ENCODE measurements at regions not wholly inside any gene's neighbourhood (a gene's known extent, or its start where the extent isn't known, plus 50 kb on each side); places are given as distances from the start of the nearest gene placed in this dataset.

DNA sequence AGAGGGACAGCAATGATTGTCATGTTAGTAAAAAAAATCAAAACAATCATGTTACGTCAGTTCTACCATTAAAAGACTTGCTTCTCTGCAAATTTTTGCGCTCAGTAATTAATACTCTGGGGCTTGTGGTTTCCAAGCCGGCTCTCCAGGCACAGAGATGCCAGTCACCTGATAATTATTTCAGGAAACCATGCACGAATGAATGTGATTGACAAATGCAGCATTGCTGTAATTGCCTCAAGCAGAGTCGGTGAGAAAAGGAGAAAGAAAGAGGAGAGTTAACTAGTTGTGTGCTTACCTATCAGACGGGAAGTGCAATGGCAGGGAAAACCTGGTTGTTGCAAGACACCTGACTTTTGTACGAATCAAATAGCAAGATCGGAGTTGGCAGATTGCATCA lies 609.8 kb upstream of the MKI67 start:
- no peak for DNase-seq (ENCODE audit: low read depth, low spot score)
- Histone ChIP-seq H3K27ac (ENCODE audit: low read depth, low read length) (no peak overlapping the region), H3K27me3 (ENCODE audit: control insufficient read depth, insufficient read depth, low read length) (no peaks in the 10 kb centered on the region), H3K9me3 (ENCODE audit: control insufficient read depth, insufficient read depth, low read length) (peaks cover 57% of the 10 kb centered on the region), H3K4me3 (ENCODE audit: low read depth, low read length) (no peak overlapping the region)
- POLR2A ChIA-PET: no interaction called here
- CTCF ChIA-PET: no interaction called here
- TF ChIP-seq, protein P1, sequence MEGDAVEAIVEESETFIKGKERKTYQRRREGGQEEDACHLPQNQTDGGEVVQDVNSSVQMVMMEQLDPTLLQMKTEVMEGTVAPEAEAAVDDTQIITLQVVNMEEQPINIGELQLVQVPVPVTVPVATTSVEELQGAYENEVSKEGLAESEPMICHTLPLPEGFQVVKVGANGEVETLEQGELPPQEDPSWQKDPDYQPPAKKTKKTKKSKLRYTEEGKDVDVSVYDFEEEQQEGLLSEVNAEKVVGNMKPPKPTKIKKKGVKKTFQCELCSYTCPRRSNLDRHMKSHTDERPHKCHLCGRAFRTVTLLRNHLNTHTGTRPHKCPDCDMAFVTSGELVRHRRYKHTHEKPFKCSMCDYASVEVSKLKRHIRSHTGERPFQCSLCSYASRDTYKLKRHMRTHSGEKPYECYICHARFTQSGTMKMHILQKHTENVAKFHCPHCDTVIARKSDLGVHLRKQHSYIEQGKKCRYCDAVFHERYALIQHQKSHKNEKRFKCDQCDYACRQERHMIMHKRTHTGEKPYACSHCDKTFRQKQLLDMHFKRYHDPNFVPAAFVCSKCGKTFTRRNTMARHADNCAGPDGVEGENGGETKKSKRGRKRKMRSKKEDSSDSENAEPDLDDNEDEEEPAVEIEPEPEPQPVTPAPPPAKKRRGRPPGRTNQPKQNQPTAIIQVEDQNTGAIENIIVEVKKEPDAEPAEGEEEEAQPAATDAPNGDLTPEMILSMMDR (IDR thresholded peaks at IDR 0.05; ENCODE audit: low read depth, low read length): no peak

DNA sequence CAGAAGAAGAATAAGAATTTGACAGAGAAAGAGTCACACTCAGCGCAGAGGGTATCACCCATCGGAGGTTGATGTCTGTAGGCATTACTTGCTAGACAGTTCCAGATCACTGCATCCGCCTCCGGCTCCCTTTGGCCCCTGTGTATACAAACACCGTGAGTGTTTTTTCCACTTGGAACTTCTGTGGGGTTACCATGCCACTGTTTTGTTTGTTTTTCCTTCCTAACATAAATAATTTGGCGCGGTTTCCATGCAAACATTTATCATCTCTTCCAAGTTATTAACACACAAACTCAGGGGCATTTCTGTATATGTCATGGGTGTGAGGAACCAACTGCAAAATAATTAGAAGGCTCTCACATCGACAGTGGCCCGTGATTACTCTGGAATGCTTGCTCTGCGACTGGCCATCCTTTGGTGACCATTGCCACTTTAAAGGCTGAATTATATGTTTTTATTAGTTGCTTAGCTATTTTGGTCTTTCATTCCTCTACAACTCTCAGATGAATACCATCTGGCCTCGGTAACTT lies 612.2 kb upstream of the MKI67 start:
- ChIA-PET CTCF (no interaction called here), POLR2A (no interaction called here)
- H3K4me3 ChIP-seq (ENCODE audit: low read depth, low read length): no peak overlapping the region
- TF ChIP-seq, protein P1 (IDR thresholded peaks at IDR 0.05; ENCODE audit: low read depth, low read length): no peak
- DNase-seq (ENCODE audit: low read depth, low spot score): no peak
- peaks cover 46% of the 10 kb centered on the region for H3K9me3 ChIP-seq (ENCODE audit: control insufficient read depth, insufficient read depth, low read length)
- H3K27me3 ChIP-seq (ENCODE audit: control insufficient read depth, insufficient read depth, low read length): no peaks in the 10 kb centered on the region
- no peak overlapping the region for H3K27ac ChIP-seq (ENCODE audit: low read depth, low read length)

DNA sequence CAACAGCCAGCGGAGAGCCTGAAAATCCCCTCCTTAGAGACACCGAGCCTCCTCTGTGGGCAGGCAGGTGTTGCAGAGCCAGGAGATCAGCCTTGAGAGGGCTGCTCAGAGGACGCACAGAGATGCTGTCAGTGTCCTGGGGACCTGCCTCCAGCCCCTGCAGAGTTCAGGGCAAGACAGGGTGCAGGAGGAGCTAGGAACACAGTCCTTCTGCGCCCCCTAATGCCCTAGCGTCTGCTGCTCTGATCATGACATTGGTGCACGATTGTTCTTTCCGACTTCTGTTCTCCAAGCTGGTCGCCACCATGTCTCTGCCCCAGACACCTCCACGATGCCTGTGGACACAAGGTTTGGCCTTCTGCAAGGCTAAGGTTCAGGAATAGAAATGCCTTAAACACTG lies 613.7 kb upstream of the MKI67 start:
- TF ChIP-seq, protein P1 (IDR thresholded peaks at IDR 0.05; ENCODE audit: low read depth, low read length): no peak
- no peak for DNase-seq (ENCODE audit: low read depth, low spot score)
- Histone ChIP-seq H3K4me3 (ENCODE audit: low read depth, low read length) (no peak overlapping the region), H3K9me3 (ENCODE audit: control insufficient read depth, insufficient read depth, low read length) (peaks cover 39% of the 10 kb centered on the region), H3K27ac (ENCODE audit: low read depth, low read length) (no peak overlapping the region), H3K27me3 (ENCODE audit: control insufficient read depth, insufficient read depth, low read length) (no peaks in the 10 kb centered on the region)
- CTCF ChIA-PET: no interaction called here
- POLR2A ChIA-PET: no interaction called here

DNA sequence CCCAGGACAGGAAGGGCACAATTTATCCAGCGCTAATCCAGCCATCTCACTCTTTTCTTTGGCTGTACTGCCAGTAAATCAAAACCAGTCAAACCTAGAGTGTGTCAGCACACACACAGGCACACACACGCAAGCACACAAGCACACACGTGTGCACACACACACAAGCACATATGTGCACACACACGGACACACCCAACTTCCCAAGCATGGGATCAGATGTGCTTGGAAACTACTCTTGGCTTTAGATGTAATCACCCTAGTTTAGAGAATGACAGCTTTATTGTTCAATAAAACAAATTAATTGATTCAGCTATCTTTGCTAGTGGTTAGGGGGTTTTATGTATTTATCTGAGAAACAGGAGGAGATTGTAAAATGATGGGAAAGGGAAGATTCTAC lies 615.0 kb upstream of the MKI67 start:
- TF ChIP-seq, protein P1 (IDR thresholded peaks at IDR 0.05; ENCODE audit: low read depth, low read length): no peak
- no peak for DNase-seq (ENCODE audit: low read depth, low spot score)
- Histone ChIP-seq H3K9me3 (ENCODE audit: control insufficient read depth, insufficient read depth, low read length) (peaks cover 49% of the 10 kb centered on the region), H3K27me3 (ENCODE audit: control insufficient read depth, insufficient read depth, low read length) (no peaks in the 10 kb centered on the region), H3K4me3 (ENCODE audit: low read depth, low read length) (no peak overlapping the region), H3K27ac (ENCODE audit: low read depth, low read length) (no peak overlapping the region)
- ChIA-PET CTCF (no interaction called here), POLR2A (no interaction called here)

DNA sequence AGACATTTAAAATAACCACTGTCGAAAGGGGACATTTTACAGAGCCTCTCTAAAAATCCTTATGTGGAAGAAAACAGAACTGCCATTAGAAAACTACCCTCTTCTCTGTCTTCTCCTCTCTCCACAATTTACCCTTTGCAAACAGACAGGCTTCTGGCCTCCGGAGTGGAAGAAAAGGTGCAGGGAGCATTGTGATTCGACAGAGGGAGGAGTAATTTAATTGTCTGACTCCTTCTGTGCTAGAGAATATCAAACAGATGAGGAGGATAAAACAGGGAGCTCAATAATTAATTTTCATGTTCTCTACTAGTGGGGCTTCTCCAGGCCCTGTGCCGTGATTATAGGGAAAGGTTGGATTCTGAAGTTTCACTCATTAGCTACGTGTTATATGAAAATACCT lies 615.5 kb upstream of the MKI67 start:
- Histone ChIP-seq H3K27ac (ENCODE audit: low read depth, low read length) (no peak overlapping the region), H3K4me3 (ENCODE audit: low read depth, low read length) (no peak overlapping the region), H3K9me3 (ENCODE audit: control insufficient read depth, insufficient read depth, low read length) (peaks cover 47% of the 10 kb centered on the region), H3K27me3 (ENCODE audit: control insufficient read depth, insufficient read depth, low read length) (no peaks in the 10 kb centered on the region)
- no peak for DNase-seq (ENCODE audit: low read depth, low spot score)
- ChIA-PET CTCF (no interaction called here), POLR2A (no interaction called here)
- TF ChIP-seq, protein P1 (IDR thresholded peaks at IDR 0.05; ENCODE audit: low read depth, low read length): no peak
